Natural killer cell (primary cell): ENCODE measurements at regions not wholly inside any gene's neighbourhood (a gene's known extent, or its start where the extent isn't known, plus 50 kb on each side); places are given as distances from the start of the nearest gene placed in this dataset.

Source experiments
- ATAC-seq, 3 donors: fragments of 150-1000 bp in 2 of 3; fragments of 200-7000 bp in 1 of 3; cut with Tn5 transposase; 1 replicate in 1 of 3; 2 replicates in 2 of 3; pipeline ENCODE4 v1.10.0; 2021; ENCODE audit warnings: mild to moderate bottlenecking in 2 of 3, moderate library complexity in 2 of 3
- DNase-seq, 2 donors: peaks; one replicate each; pipeline versions ENCODE4 v3.0.0 to v3.0.0-alpha.2; 2013 to 2021; ENCODE audit warnings: mixed read lengths in 1 of 2
- H3K27ac ChIP-seq: one replicate; pipeline ENCODE4 v1.5.1; 2013; ENCODE audit warnings: mild to moderate bottlenecking, low read length
- H3K27me3 ChIP-seq: one replicate; pipeline ENCODE4 v1.6.1; 2013; ENCODE audit warnings: low read length; ENCODE audit not compliant: control insufficient read depth, insufficient read depth
- H3K36me3 ChIP-seq: one replicate; pipeline ENCODE4 v1.6.1; 2013; ENCODE audit warnings: low read length; ENCODE audit not compliant: control insufficient read depth, insufficient read depth
- H3K4me1 ChIP-seq: one replicate; pipeline ENCODE4 v1.6.1; 2013; ENCODE audit warnings: low read length; ENCODE audit not compliant: control insufficient read depth, insufficient read depth
- H3K4me3 ChIP-seq: one replicate; pipeline ENCODE4 v1.5.1; 2013; ENCODE audit warnings: low read length
- H3K9me3 ChIP-seq: one replicate; pipeline ENCODE4 v1.6.1; 2013; ENCODE audit warnings: low read length; ENCODE audit not compliant: control insufficient read depth, insufficient read depth
- H3K27ac Mint-ChIP-seq, 2 donors: one replicate each; pipeline ENCODE4 v1.8.0; 2022; ENCODE audit warnings: mild to moderate bottlenecking in 2 of 2, mixed read lengths in 2 of 2, moderate library complexity in 1 of 2
- H3K27me3 Mint-ChIP-seq, 2 donors: one replicate each; pipeline ENCODE4 v1.8.0; 2022; ENCODE audit warnings: low read depth in 2 of 2, mixed read lengths in 2 of 2
- H3K36me3 Mint-ChIP-seq: one replicate; pipeline ENCODE4 v1.8.0; 2022; ENCODE audit warnings: mixed read lengths
- H3K4me1 Mint-ChIP-seq, 2 donors: one replicate each; pipeline ENCODE4 v1.8.0; 2022; ENCODE audit warnings: mixed read lengths in 2 of 2
- H3K4me3 Mint-ChIP-seq: one replicate; pipeline ENCODE4 v1.8.0; 2022; ENCODE audit warnings: mild to moderate bottlenecking, moderate library complexity, mixed read lengths
- H3K9me3 Mint-ChIP-seq, 2 donors: one replicate each; pipeline ENCODE4 v1.8.0; 2022; ENCODE audit warnings: mixed read lengths in 2 of 2
- CTCF ChIP-seq: fragments of 200-600 bp; IDR thresholded peaks from one replicate; pipeline ENCODE4 v1.8.0; 2022; ENCODE audit warnings: antibody characterized with exemption
- WGBS: methylation state at CpG from one replicate; pipeline ENCODE4 v1.1.7; 2013; ENCODE audit warnings: missing lambda C conversion rate; ENCODE audit not compliant: insufficient coverage; 5-methylcytosine and 5-hydroxymethylcytosine counted together
- intact Hi-C: fragments of 100-400 bp; cut with micrococcal nuclease; formaldehyde crosslinking; loops from one replicate; pipeline ENCODE4 v1.14.2; 2022

- no peak overlapping the region for H3K27ac ChIP-seq
- no peak for ATAC-seq
Observed at GRCh38 chr13:103731959-103732358, 665.7 kb upstream of the SLC10A2 start.

GRCh38 chr13:103730407-103730806, 664.2 kb upstream of the SLC10A2 start:
- no peaks in the 10 kb centered on the region for H3K27me3 ChIP-seq
- no peak overlapping the region for H3K4me3 Mint-ChIP-seq
- no peaks in the 10 kb centered on the region for H3K27me3 Mint-ChIP-seq
- peaks cover 7% of the 10 kb centered on the region for H3K36me3 Mint-ChIP-seq
- peaks cover 4% of the 10 kb centered on the region for H3K9me3 ChIP-seq
- DNase-seq (no peak), ATAC-seq (no peak)
- no peaks in the 10 kb centered on the region for H3K36me3 ChIP-seq
- H3K9me3 Mint-ChIP-seq = peaks cover 13 to 17% of the 10 kb centered on the region in 2 donors
- H3K4me3 ChIP-seq = no peak overlapping the region
- no peaks in the 10 kb centered on the region for H3K4me1 ChIP-seq
- intact Hi-C loops = no loop called here
- no peak overlapping the region for H3K27ac Mint-ChIP-seq
- H3K4me1 Mint-ChIP-seq = no peaks in the 10 kb centered on the region
- 73% methylated on average over 6 of the region's 6 CpGs for WGBS
- no peak overlapping the region for H3K27ac ChIP-seq
- no peak for TF ChIP-seq CTCF

More at GRCh38 chr13:103731959-103732358, 665.7 kb upstream of the SLC10A2 start:
- H3K9me3 Mint-ChIP-seq = peaks cover 13 to 16% of the 10 kb centered on the region in 2 donors
- no peaks in the 10 kb centered on the region for H3K4me1 Mint-ChIP-seq
- no peak for DNase-seq
- WGBS = 83% methylated on average over 5 of the region's 5 CpGs
- H3K36me3 Mint-ChIP-seq = peaks cover 7% of the 10 kb centered on the region
- intact Hi-C loops = no loop called here
- Histone ChIP-seq H3K9me3 (peaks cover 4% of the 10 kb centered on the region), H3K4me1 (no peaks in the 10 kb centered on the region), H3K4me3 (no peak overlapping the region), H3K27me3 (no peaks in the 10 kb centered on the region), H3K36me3 (no peaks in the 10 kb centered on the region)
- no peaks in the 10 kb centered on the region for H3K27me3 Mint-ChIP-seq
- TF ChIP-seq CTCF = no peak
- no peak overlapping the region for H3K27ac Mint-ChIP-seq
- no peak overlapping the region for H3K4me3 Mint-ChIP-seq

GRCh38 chr13:103726808-103727207, 660.6 kb upstream of the SLC10A2 start:
- Histone ChIP-seq H3K9me3 (peaks cover 2% of the 10 kb centered on the region), H3K27me3 (no peaks in the 10 kb centered on the region), H3K36me3 (no peaks in the 10 kb centered on the region), H3K4me3 (no peak overlapping the region), H3K27ac (no peak overlapping the region), H3K4me1 (no peaks in the 10 kb centered on the region)
- Mint-ChIP-seq H3K27ac (no peak overlapping the region), H3K27me3 (no peaks in the 10 kb centered on the region), H3K4me3 (no peak overlapping the region), H3K36me3 (no peaks in the 10 kb centered on the region), H3K4me1 (no peaks in the 10 kb centered on the region), H3K9me3 (peaks cover 12 to 16% of the 10 kb centered on the region in 2 donors)
- DNase-seq (no peak), ATAC-seq (no peak)
- intact Hi-C loops = no loop called here
- TF ChIP-seq CTCF = no peak
- WGBS = 67% methylated on average over 1 of the region's 1 CpG

GRCh38 chr13:103716718-103717117, 650.5 kb upstream of the SLC10A2 start:
- no peaks in the 10 kb centered on the region for H3K36me3 ChIP-seq
- DNase-seq (no peak), ATAC-seq (no peak)
- H3K27ac ChIP-seq = no peak overlapping the region
- H3K4me3 Mint-ChIP-seq = no peak overlapping the region
- intact Hi-C loops = no loop called here
- no peaks in the 10 kb centered on the region for H3K4me1 ChIP-seq
- H3K9me3 Mint-ChIP-seq = peaks cover 11 to 16% of the 10 kb centered on the region in 2 donors
- no peaks in the 10 kb centered on the region for H3K27me3 ChIP-seq
- no peak overlapping the region for H3K4me3 ChIP-seq
- no peaks in the 10 kb centered on the region for H3K36me3 Mint-ChIP-seq
- no peaks in the 10 kb centered on the region for H3K4me1 Mint-ChIP-seq
- H3K27me3 Mint-ChIP-seq = no peaks in the 10 kb centered on the region
- H3K27ac Mint-ChIP-seq = no peak overlapping the region
- no peak for TF ChIP-seq CTCF
- H3K9me3 ChIP-seq = no peaks in the 10 kb centered on the region
- WGBS = 48% methylated on average over 1 of the region's 1 CpG
